ENCODE measurements at regions not wholly inside any gene's neighbourhood (a gene's known extent, or its start where the extent isn't known, plus 50 kb on each side); places are given as distances from the start of the nearest gene placed in this dataset.

DNA sequence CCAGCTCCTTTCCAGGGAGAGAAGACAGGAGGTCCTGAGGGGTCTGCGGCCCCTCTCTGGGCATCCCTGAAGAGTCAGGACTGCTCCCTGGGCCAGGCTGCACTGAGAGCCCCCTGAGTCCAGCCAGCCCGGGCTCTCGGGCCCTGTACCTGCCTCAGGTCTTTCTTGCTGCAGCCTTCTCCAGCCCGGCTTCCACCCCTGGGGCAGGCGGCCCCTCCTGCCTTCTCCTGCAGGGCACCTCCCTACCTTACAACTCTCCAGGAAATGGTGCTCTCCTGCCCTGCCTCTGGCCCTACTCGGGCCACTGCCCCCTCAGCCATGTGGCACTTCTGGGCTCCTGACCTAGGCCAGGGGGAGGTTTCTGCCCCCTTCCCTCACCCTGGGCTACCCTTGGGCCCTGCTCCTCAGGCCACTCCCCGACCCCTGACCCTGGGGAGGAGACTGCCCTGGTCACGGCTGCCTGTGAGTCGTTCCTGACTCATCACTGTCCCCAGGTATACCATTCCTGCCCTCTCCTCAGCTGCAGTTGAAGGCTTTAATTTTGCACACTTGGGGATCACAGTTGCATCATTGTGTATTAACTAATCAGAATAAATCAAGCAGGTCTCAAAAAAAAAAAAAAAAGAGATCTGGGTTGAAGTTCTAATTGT, 251.1 kb downstream of the NXPE2 start:
- DNase-seq (ENCODE audit: low spot score), result no peak
- TF ChIP-seq NR2F2 (IDR thresholded peaks at IDR 0.05) (no peak), SP1 (IDR thresholded peaks at IDR 0.05) (no peak), HNF4A (conservative IDR thresholded peaks at IDR 0.05) (no peak)
- TF ChIP-seq, protein P1, sequence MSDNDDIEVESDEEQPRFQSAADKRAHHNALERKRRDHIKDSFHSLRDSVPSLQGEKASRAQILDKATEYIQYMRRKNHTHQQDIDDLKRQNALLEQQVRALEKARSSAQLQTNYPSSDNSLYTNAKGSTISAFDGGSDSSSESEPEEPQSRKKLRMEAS (IDR thresholded peaks at IDR 0.05), result no peak
- no peaks in the 10 kb centered on the region for H3K4me1 ChIP-seq (ENCODE audit: control insufficient read depth in 4 of 4, insufficient read depth in 4 of 4, low read length in 3 of 4)
- H3K9me3 ChIP-seq (ENCODE audit: control insufficient read depth in 4 of 4, low read length in 3 of 4), result peaks cover 0 to 10% (median 5%) of the 10 kb centered on the region in 4 donors
- H3K4me3 ChIP-seq (ENCODE audit: low read depth in 1 of 3, low read length in 3 of 3), result no peak overlapping the region
- 78% methylated on average over 9 of the region's 9 CpGs for WGBS
- H3K27ac ChIP-seq (ENCODE audit: low read depth in 1 of 2, low read length in 2 of 2), result no peak overlapping the region
- no peaks in the 10 kb centered on the region for H3K36me3 ChIP-seq (ENCODE audit: control insufficient read depth in 4 of 4, insufficient read depth in 3 of 4, low read depth in 1 of 4, low read length in 3 of 4)
- H3K27me3 ChIP-seq (ENCODE audit: control insufficient read depth in 4 of 4, insufficient read depth in 4 of 4, low read length in 3 of 4), result peaks cover 0 to 3% (median 0%) of the 10 kb centered on the region in 4 donors
- no peak overlapping the region for H3K9ac ChIP-seq (ENCODE audit: low read depth in 1 of 2, low read length in 2 of 2)

DNA sequence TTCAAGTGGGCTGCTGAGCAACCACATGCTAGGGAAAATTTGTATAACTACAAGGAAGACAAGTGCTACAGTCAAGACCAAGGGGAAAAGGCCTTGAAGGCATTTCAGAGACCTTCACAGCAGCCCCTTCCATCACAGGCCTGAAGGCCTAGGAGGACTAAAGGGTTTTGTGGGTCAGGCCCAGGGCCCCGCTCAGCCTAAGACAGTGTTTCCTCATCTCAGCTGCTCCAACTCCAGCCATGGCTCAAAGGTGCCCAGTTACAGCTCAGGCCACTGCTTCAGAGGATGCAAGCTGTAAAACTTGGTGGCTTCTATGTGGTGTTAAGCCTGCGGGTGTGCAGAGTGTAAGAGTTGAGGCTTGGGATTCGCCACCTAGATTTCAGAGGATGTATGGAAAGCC, 260.5 kb downstream of the NXPE2 start:
- 94% methylated on average over 3 of the region's 3 CpGs for WGBS
- no peak for DNase-seq (ENCODE audit: low spot score)
- Histone ChIP-seq H3K9me3 (ENCODE audit: control insufficient read depth in 4 of 4, low read length in 3 of 4) (peaks cover 0 to 6% (median 1%) of the 10 kb centered on the region in 4 donors), H3K27me3 (ENCODE audit: control insufficient read depth in 4 of 4, insufficient read depth in 4 of 4, low read length in 3 of 4) (peaks cover 0 to 3% (median 0%) of the 10 kb centered on the region in 4 donors), H3K9ac (ENCODE audit: low read depth in 1 of 2, low read length in 2 of 2) (no peak overlapping the region), H3K27ac (ENCODE audit: low read depth in 1 of 2, low read length in 2 of 2) (no peak overlapping the region), H3K36me3 (ENCODE audit: control insufficient read depth in 4 of 4, insufficient read depth in 3 of 4, low read depth in 1 of 4, low read length in 3 of 4) (no peaks in the 10 kb centered on the region), H3K4me3 (ENCODE audit: low read depth in 1 of 3, low read length in 3 of 3) (no peak overlapping the region), H3K4me1 (ENCODE audit: control insufficient read depth in 4 of 4, insufficient read depth in 4 of 4, low read length in 3 of 4) (no peaks in the 10 kb centered on the region)
- TF ChIP-seq TAF1 (conservative IDR thresholded peaks at IDR 0.05) (no peak), RAD21 (IDR thresholded peaks at IDR 0.05) (no peak), FOXA2 (IDR thresholded peaks at IDR 0.05) (no peak), FOXA1 (IDR thresholded peaks at IDR 0.05) (no peak), GABPA (IDR thresholded peaks at IDR 0.05 in 1 of 2, conservative IDR thresholded peaks at IDR 0.05 in 1 of 2) (no peak), EGR1 (IDR thresholded peaks at IDR 0.05; ENCODE audit: low read depth in 2 of 2) (no peak), SP1 (IDR thresholded peaks at IDR 0.05) (no peak), YY1 (IDR thresholded peaks at IDR 0.05) (no peak), RXRA (IDR thresholded peaks at IDR 0.05) (no peak), HNF4A (conservative IDR thresholded peaks at IDR 0.05) (no peak), HNF4G (IDR thresholded peaks at IDR 0.05) (no peak), JUND (IDR thresholded peaks at IDR 0.05) (no peak), NR2F2 (IDR thresholded peaks at IDR 0.05) (no peak)
- TF ChIP-seq, protein P2, sequence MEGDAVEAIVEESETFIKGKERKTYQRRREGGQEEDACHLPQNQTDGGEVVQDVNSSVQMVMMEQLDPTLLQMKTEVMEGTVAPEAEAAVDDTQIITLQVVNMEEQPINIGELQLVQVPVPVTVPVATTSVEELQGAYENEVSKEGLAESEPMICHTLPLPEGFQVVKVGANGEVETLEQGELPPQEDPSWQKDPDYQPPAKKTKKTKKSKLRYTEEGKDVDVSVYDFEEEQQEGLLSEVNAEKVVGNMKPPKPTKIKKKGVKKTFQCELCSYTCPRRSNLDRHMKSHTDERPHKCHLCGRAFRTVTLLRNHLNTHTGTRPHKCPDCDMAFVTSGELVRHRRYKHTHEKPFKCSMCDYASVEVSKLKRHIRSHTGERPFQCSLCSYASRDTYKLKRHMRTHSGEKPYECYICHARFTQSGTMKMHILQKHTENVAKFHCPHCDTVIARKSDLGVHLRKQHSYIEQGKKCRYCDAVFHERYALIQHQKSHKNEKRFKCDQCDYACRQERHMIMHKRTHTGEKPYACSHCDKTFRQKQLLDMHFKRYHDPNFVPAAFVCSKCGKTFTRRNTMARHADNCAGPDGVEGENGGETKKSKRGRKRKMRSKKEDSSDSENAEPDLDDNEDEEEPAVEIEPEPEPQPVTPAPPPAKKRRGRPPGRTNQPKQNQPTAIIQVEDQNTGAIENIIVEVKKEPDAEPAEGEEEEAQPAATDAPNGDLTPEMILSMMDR (IDR thresholded peaks at IDR 0.05; ENCODE audit: low read depth, low read length, missing input control), result no peak
- TF ChIP-seq, protein P3, sequence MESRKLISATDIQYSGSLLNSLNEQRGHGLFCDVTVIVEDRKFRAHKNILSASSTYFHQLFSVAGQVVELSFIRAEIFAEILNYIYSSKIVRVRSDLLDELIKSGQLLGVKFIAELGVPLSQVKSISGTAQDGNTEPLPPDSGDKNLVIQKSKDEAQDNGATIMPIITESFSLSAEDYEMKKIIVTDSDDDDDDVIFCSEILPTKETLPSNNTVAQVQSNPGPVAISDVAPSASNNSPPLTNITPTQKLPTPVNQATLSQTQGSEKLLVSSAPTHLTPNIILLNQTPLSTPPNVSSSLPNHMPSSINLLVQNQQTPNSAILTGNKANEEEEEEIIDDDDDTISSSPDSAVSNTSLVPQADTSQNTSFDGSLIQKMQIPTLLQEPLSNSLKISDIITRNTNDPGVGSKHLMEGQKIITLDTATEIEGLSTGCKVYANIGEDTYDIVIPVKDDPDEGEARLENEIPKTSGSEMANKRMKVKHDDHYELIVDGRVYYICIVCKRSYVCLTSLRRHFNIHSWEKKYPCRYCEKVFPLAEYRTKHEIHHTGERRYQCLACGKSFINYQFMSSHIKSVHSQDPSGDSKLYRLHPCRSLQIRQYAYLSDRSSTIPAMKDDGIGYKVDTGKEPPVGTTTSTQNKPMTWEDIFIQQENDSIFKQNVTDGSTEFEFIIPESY (IDR thresholded peaks at IDR 0.05), result no peak
- TF ChIP-seq, protein P4, sequence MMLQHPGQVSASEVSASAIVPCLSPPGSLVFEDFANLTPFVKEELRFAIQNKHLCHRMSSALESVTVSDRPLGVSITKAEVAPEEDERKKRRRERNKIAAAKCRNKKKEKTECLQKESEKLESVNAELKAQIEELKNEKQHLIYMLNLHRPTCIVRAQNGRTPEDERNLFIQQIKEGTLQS (IDR thresholded peaks at IDR 0.05), result no peak
- TF ChIP-seq, protein P5, sequence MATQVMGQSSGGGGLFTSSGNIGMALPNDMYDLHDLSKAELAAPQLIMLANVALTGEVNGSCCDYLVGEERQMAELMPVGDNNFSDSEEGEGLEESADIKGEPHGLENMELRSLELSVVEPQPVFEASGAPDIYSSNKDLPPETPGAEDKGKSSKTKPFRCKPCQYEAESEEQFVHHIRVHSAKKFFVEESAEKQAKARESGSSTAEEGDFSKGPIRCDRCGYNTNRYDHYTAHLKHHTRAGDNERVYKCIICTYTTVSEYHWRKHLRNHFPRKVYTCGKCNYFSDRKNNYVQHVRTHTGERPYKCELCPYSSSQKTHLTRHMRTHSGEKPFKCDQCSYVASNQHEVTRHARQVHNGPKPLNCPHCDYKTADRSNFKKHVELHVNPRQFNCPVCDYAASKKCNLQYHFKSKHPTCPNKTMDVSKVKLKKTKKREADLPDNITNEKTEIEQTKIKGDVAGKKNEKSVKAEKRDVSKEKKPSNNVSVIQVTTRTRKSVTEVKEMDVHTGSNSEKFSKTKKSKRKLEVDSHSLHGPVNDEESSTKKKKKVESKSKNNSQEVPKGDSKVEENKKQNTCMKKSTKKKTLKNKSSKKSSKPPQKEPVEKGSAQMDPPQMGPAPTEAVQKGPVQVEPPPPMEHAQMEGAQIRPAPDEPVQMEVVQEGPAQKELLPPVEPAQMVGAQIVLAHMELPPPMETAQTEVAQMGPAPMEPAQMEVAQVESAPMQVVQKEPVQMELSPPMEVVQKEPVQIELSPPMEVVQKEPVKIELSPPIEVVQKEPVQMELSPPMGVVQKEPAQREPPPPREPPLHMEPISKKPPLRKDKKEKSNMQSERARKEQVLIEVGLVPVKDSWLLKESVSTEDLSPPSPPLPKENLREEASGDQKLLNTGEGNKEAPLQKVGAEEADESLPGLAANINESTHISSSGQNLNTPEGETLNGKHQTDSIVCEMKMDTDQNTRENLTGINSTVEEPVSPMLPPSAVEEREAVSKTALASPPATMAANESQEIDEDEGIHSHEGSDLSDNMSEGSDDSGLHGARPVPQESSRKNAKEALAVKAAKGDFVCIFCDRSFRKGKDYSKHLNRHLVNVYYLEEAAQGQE (IDR thresholded peaks at IDR 0.05), result no peak
- TF ChIP-seq, protein P1 (IDR thresholded peaks at IDR 0.05), result no peak
